ENCODE measurements at regions not wholly inside any gene's neighbourhood (a gene's known extent, or its start where the extent isn't known, plus 50 kb on each side); places are given as distances from the start of the nearest gene placed in this dataset.

DNA sequence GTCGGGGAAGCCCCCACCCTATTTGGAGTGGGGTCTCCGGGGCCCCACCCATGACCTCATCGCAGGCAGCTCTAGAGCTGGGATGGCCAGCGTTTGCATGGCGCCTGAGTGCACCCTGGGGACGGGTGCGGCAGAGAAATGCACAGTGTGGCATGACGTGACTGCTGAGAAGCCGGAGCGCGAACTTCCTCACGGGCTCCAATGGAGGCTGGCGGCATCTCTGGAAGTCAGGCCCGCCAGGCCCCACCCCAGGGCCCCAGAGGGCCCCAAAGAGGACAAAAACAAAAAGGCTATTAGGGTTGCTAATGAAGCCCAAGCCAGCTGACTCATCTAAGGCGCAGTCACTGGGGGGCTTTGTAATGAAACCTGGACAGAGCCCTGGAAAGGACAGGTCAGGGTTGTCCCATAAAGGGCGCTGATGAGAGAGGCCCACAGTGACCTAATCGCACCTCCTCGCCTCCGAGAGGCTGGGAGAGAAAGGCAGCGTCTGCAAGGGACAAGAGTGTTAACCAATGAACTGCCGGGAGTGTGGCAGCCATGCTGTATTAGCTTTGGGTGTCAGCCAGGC, 86.0 kb upstream of the C1QTNF7 start:
- TF ChIP-seq, protein P1, sequence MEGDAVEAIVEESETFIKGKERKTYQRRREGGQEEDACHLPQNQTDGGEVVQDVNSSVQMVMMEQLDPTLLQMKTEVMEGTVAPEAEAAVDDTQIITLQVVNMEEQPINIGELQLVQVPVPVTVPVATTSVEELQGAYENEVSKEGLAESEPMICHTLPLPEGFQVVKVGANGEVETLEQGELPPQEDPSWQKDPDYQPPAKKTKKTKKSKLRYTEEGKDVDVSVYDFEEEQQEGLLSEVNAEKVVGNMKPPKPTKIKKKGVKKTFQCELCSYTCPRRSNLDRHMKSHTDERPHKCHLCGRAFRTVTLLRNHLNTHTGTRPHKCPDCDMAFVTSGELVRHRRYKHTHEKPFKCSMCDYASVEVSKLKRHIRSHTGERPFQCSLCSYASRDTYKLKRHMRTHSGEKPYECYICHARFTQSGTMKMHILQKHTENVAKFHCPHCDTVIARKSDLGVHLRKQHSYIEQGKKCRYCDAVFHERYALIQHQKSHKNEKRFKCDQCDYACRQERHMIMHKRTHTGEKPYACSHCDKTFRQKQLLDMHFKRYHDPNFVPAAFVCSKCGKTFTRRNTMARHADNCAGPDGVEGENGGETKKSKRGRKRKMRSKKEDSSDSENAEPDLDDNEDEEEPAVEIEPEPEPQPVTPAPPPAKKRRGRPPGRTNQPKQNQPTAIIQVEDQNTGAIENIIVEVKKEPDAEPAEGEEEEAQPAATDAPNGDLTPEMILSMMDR (IDR thresholded peaks at IDR 0.05), result no peak
- no peak for TF ChIP-seq POLR2A (IDR thresholded peaks at IDR 0.05)
